ENCODE measurements at regions not wholly inside any gene's neighbourhood (a gene's known extent, or its start where the extent isn't known, plus 50 kb on each side); places are given as distances from the start of the nearest gene placed in this dataset.

DNA sequence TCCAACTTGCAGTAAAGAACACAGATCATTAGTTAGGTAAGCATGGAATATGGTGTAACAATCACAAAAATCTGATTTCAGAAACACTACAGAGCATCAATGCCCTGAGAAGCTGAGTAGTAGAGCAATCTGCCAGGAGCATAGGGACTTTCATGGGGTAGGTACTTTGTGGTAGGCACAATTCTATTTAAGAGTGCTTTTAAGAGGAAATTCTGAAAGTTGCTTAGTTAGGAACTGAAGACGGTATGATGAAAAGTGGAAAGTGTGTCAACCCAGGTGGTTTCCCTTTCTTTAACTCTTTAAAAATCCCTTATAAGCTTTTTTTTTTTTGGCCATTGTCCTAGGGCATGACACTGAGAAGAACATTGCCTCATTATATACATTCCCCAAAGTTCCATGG, 535.7 kb upstream of the FBXO33 start:
- TF ChIP-seq, protein P1, sequence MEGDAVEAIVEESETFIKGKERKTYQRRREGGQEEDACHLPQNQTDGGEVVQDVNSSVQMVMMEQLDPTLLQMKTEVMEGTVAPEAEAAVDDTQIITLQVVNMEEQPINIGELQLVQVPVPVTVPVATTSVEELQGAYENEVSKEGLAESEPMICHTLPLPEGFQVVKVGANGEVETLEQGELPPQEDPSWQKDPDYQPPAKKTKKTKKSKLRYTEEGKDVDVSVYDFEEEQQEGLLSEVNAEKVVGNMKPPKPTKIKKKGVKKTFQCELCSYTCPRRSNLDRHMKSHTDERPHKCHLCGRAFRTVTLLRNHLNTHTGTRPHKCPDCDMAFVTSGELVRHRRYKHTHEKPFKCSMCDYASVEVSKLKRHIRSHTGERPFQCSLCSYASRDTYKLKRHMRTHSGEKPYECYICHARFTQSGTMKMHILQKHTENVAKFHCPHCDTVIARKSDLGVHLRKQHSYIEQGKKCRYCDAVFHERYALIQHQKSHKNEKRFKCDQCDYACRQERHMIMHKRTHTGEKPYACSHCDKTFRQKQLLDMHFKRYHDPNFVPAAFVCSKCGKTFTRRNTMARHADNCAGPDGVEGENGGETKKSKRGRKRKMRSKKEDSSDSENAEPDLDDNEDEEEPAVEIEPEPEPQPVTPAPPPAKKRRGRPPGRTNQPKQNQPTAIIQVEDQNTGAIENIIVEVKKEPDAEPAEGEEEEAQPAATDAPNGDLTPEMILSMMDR (conservative IDR thresholded peaks at IDR 0.05; ENCODE audit: low read depth, low read length), result no peak
- TF ChIP-seq EZH2phosphoT487 (IDR thresholded peaks at IDR 0.05; ENCODE audit: borderline replicate concordance, low read length) (no peak), EZH2 (IDR thresholded peaks at IDR 0.05; ENCODE audit: low read length, unreplicated experiment) (no peak)
